ENCODE measurements at regions not wholly inside any gene's neighbourhood (a gene's known extent, or its start where the extent isn't known, plus 50 kb on each side); places are given as distances from the start of the nearest gene placed in this dataset.

DNA sequence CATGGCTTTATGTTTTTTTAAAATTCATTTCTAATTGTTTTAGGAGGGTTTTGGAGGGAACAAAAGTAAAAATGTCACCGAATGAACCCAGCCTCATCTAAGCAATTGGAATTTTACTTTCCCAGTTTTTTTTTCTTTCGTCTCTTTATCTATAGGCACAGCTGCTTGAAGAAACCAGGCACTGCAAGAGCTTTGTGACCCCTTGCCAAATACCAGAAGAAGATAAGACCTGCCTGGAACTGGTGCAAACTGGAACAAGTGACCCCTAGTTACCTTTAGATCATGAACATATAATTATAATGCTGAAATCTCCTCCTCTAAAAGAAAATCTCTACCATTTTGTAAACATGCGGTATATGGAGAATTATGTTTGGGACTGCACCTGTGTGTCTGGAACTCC, 100.9 kb downstream of the TSN start:
- TF ChIP-seq TAF1 (IDR thresholded peaks at IDR 0.05; ENCODE audit: borderline replicate concordance, insufficient read depth, low read length) (no peak), POLR2AphosphoS5 (IDR thresholded peaks at IDR 0.05; ENCODE audit: low read depth, low read length) (no peak), REST (IDR thresholded peaks at IDR 0.05; ENCODE audit: insufficient read depth in 1 of 2, low read depth in 2 of 2, low read length in 2 of 2) (no peak)

Measured in PFSK-1 (cell line).